Neural progenitor cell (in vitro differentiated cells): ENCODE measurements at regions not wholly inside any gene's neighbourhood (a gene's known extent, or its start where the extent isn't known, plus 50 kb on each side); places are given as distances from the start of the nearest gene placed in this dataset.

Experiments
- CTCF ChIP-seq: fragments of 200-600 bp; sonication (generic); IDR thresholded peaks from 2 replicates; pipeline ENCODE4 v1.5.1; 2017; ENCODE audit warnings: antibody characterized with exemption, mild to moderate bottlenecking
- EZH2 ChIP-seq: fragments of 200-600 bp; sonication (generic); IDR thresholded peaks from 2 replicates; pipeline ENCODE4 v1.6.1; 2017; ENCODE audit warnings: antibody characterized with exemption, mild to moderate bottlenecking, moderate library complexity

GRCh38 chr7:98761225-98761624 is 108.6 kb downstream of the TMEM130 start:
- TF ChIP-seq CTCF (no peak), EZH2 (no peak)
